T-helper 1 cell (primary cell): ENCODE measurements at regions not wholly inside any gene's neighbourhood (a gene's known extent, or its start where the extent isn't known, plus 50 kb on each side); places are given as distances from the start of the nearest gene placed in this dataset.
"Not testable (repeated sequence)": the region's sequence is repeated elsewhere in the genome, so short reads cannot be mapped to it uniquely, and the experiment has no call there.

ENCODE experiments used
- DNase-seq, 5 donors: peaks; one replicate each; pipeline ENCODE4 v3.0.0-alpha.2; 2012 to 2020

DNA sequence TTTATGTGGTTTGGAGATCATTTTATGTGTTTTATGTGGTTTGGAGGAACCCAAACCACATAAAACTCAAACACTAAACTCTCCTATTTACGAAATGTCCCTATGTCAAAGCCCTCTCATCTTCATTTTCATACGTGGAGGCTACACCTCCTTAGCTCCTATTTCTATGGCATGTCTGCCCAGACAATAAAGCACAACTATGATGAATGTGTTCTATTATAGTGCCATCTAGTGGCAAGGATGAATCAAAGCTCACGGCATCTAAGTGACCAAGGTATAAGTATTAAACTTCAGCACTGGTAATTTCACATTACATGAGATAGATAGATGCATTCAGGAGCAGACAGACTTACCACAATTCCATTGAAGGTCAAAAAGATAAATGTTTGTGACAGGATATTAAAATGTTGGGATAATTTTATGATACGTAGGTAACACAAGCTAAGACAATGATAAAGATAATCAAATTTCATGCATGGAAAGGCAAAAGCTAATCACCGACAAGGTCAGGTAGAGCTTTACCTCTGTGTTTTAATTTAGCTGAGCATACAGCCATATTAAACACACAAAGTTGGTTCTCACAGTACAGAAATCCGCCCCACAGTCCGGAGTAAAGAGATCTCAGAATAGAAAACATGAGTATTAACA, 130.6 kb upstream of the FHIT start:
- peak in 1 of 5 donors; percentile 36 for DNase-seq

DNA sequence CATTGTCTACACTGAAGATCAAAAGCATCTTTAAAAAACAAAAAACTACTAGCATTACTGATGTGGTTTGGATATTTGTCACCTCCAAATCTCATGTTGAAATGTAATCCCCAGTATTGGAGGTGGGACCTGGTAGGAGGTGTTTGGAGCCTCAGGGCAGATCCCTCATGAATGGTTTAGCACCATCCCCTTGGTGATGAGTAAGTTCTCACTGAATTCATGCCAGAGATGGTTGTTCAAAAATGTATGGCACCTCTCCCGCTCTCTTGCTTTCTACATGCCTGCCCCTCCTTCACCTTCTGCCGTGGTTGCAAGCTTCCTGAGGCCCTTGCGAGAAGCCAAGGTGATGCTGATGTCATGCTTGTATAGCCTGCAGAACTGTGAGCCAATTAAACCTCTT, 136.6 kb upstream of the FHIT start:
- DNase-seq = no peak

GRCh38 chr3:61393480-61393947, 142.3 kb upstream of the FHIT start:
- DNase-seq = not testable (repeated sequence)

DNA sequence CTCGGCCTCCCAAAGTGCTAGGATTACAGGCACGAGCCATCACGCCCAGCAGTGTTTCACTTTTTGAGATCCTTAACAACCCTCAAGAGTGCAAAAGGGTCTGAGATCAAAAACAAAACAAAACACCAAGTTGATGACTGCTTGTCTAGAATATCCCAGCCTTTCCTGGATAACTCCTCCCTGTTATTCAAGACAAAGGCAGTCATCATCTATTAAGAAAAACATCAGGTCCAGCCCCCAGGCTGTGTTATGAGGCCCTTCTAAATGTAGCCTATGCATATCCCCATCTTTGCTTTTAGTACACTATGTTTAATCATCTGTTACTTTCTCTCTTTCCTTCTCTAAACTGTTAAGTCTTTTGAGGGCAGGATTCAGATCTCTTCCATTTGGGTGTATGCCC, 150.1 kb upstream of the FHIT start:
- DNase-seq = no peak

GRCh38 chr3:61407397-61407796, 154.0 kb upstream of the PTPRG start:
- no peak for DNase-seq

- DNase-seq = no peak
These were observed 151.7 kb upstream of the PTPRG start for GRCh38 chr3:61409638-61410037.

DNA sequence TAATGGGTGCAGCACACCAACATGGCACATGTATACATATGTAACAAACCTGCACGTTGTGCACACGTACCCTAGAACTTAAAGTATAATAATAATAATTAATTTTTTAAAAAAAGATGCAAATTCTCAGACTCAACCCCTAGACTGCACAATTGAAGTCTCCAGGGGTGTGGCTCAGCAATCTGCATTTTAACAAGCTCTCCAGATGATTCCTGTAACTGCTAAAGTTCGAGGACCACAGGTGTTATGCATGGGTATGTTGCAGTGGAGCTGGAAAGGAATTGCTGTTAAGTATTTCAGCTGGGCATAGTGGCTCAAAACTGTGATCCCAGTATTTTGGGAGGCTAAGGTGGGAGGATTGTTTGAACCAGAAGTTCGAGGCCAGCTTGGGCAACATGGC, 151.0 kb upstream of the PTPRG start:
- DNase-seq = not testable (repeated sequence)

DNA sequence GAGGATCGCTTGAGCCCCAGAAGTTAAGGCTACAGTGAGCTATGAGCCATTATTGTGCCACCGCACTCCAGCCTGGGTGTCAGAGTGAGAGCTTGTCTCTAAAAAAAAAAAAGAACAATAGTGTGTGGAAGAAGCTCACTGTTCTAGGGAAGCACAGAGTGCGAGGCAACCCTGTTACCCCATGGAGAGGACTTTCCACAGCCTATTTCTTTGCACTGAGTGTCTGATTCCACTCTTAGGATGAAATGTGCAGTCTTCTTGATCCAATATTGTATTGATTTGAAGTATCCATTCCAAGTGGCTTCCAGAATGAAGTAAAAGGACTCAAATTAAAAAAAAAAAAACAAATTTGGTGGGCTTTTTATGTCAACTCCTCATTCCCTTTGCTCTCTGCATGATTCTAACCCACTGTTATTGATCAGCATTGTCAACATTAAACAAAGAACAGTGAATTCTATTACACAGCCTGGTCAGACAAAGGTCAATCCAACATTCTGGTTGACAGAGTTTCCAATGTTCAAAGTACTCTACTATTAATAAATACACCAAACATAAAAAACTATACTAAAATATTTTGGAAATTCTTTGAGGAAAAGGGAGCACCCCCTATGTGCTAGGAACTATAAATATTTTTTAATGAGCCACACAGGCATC, 150.2 kb upstream of the PTPRG start:
- no peak for DNase-seq

DNA sequence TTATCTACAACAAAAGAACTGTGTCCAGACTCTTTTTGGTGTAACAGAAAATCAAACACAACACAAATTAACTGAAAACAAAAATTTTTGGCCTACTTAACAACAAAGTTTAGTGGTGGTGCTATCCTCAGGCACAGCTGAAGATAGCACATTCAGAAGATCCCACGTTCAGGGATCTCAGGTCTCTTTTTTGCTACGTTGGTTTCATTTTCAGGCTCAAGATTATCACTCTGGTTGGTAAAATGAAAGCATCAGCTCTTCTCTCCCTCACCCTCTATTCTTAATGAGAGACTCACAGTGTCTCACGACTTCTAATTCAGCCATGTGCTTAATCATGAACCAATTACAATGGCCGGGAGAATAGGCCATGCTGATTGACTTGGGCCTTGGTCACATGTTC, 146.9 kb upstream of the PTPRG start:
- DNase-seq = no peak

DNA sequence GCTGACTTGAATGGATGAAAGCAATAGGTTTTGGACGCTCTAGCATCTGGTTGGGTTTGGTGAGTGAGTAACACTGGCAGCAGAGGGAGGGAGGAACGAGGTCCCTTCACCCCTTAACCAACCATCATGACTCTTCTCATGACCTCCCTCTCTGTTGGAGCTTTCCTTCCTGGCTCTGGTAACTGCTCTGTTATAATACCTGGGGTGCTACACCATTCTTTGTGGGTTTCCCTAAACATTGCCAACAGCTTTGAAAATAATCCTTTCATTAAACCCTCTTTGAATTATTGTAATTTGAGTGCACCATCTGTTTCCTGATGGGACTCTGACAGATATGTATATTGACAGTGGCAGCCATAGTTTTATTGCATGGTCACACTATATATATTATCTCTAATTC, 146.2 kb upstream of the PTPRG start:
- DNase-seq = no peak

GRCh38 chr3:61416618-61417017, 144.8 kb upstream of the PTPRG start:
- DNase-seq = no peak

DNA sequence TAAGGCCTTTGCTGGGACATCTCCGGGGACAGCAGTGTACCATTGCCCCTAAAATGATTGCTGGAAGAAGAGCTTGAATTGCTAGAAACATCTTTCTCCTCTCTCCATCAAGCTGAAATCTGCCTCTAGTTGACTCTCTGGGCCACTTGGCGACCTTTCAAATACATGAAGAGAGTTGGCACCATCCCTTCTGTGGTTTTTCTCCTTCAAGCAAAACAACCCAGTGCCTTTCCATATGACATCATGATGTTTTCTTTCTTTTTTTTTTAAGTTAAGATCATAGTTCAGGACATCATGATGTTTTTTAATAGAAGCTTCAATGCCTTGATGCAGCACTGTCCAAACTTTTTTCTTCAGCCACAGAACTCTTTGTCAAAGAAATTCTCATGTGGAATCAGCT, 144.0 kb upstream of the PTPRG start:
- no peak for DNase-seq

DNA sequence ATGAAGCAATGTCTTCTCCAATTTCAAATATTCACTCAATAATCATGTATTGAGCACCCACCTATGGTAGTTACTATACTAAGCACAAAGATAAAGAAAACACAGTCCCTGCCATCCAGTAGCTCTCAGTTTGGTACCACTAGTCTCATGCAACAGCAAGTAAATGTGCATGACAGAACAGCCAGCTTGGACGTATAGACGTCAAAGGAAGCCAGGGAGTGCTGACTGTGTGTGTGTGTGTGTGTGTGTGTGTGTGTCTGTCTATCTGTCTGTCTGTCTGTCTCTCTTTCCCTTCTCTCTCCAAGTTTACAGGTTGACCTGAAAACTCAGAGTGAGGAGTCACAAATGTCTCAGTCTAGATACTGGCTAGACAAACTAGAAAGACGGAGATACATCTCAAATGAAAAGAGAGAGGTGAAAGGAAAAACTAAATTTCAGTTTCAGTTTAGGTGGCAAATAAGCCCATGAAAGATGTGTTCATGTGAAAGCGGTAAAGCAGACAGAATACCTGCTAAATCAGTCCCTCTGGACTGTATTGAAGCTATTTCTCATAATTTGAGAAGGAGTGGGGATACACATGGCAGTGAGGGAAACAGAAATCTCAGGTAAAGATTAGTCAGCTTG, 141.1 kb upstream of the PTPRG start:
- peak in 1 of 5 donors; percentile 3 for DNase-seq

DNA sequence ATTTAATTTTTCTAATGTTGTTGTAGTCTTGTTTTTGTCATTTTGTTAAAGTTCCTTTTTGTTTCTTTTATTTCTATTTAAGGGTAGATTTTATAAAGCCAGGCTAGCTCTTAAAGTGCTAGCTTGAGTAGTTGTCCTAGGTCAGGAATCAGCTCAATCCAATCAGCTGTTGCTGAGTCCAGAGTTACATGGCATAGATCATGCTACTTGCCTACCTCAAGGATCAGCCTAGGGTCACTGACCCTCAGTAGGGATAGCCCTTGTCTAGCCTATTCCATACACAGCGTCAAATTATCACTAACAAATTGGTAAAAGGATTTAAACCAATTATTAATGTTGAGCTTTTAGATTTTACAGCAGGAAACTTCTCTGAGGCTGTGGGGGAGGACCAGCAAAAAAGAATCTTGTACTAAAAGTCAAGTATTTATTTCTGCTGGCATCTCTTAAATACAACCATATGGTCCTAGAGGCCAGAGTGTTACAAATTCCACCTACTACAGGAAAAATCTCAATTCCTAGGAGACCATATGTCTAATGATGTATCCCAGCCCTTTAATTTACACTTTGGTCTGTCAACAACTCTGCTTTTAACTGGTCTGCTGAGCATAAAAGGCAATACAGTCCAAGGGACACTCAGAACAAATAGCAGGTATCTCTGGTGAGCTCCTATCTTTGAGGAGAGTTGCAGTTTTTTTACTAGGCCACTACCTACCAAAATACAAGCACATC, 138.3 kb upstream of the PTPRG start:
- DNase-seq = no peak

- no peak for DNase-seq
These were observed 136.0 kb upstream of the PTPRG start for GRCh38 chr3:61425356-61425755.

DNA sequence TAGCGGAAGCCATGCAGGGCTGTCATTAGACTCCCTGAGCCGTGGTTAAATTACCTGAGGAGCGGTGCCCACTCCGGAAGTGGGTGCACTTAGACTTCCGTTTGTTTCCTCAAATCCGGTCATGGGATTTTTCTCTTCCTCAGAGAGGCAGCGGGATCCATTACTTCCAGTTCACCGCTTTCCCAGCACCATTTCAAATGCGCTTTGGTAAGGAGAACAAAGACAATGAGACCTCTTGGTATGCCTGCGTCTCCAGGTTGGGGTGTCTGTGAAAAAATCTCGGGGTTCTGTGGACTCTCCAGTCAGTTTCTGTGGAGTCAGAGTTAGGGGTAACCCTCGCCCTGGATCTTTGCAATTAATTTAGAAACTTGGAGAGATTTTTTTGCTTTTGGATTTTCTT, 132.3 kb upstream of the PTPRG start:
- DNase-seq = no peak

GRCh38 chr3:61434901-61435300, 126.5 kb upstream of the PTPRG start:
- not testable (repeated sequence) for DNase-seq

GRCh38 chr3:61435361-61435760, 126.0 kb upstream of the PTPRG start:
- not testable (repeated sequence) for DNase-seq

DNA sequence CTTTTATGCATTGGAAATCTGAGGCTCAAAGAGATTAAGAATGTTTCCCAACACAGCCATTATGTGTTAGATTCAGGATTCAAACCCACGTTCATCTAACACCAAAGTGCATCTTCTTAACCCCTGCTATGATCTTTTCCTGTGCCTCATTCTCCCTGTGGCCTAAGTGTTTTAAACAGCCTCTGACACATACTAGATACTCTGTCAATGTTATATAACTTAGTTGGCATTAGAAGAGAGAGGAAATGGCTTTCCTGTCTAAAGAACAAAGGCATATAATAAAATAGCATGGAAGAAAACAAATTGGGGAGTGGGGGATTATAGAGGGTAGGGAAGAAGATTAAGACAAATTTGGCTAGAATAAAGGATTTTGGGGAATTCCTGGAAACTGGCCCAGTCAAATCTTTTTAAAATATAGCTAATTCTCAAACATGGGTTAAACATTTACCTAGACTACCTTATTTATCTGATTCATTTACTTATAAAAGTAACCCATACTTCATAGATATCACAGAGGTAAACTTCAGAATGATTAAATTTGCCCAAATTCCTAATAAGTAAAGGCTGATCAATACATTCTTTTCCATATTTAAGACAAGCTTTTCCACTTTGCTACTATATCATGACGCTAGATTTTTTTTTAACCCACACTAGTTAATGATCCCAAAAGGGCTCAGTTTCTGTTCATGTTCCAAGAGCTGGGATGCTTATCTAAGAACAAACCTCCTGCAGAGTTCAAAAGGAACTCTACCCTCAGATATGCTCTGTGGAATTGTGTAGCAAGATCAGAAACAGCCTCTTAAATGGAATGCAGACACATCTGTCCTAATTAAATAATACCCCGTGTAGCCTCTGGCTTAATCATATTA, 122.9 kb upstream of the PTPRG start:
- DNase-seq = no peak

GRCh38 chr3:61439122-61439458, 122.3 kb upstream of the PTPRG start:
- DNase-seq = no peak

DNA sequence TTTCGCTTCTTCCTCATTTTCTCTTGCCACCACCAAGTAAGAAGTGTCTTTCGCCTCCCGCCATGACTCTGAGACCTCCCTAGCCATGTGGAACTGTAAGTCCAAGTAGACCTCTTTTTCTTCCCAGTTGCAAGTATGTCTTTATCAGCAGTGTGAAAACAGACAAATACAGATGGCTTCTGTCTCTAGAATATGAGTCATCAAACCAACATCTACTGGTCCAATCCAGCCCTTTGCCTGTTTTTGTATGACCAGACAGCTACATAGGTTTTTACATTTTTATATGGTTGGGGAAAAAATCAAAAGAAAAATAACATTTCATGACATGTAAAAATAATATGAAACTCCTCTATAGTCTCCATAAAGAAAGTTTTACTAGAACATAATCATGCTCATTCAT, 118.7 kb upstream of the PTPRG start:
- no peak for DNase-seq

DNA sequence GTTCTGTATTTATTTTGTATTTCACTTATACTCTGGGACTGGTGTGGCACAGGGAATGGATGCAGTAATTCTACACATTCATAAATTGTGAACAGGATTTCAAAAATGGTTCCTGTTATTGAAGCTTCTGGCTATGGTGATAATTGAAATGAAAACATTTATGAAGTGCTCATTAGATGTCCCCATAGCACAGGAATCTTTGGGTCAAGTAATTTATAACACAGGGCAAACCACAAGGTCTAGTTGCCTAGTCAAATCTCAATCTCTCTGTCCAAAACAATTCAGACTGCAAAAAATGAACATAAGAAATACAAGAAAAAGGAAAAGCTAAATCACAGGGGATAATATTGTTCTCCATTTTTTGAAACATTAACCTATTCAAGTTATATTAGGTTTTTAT, 117.5 kb upstream of the PTPRG start:
- DNase-seq = no peak

DNA sequence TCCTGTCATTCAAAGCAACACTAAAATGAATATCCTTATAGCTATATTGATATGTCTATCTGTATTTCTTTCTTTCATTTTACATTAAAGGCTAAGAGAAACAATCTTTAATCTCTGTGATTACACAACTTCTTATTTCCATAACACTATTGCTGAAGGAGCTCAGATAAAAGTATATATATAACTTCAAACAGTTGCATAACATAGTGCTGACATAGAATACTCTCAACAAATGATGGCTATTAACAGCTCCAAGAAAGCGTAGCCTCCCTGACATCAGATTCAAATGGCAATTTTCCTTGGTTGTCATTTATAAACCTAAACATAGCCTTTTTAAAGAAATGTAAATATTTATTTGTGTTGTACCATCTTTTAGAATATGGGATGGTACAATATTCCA, 116.6 kb upstream of the PTPRG start:
- no peak for DNase-seq
